K562 (cell line): ENCODE measurements at regions not wholly inside any gene's neighbourhood (a gene's known extent, or its start where the extent isn't known, plus 50 kb on each side); places are given as distances from the start of the nearest gene placed in this dataset.

Experiments
- ATAC-seq: fragments of 200-7000 bp; cut with Tn5 transposase; 3 replicates; pipeline ENCODE4 v1.9.1; 2020; ENCODE audit warnings: moderate library complexity
- BruUV-seq: library from RNA; stranded (reverse); fragments of 400-500 nt; replicated peaks from 2 replicates; lab custom pipeline; 2021; lab: Mats Ljungman, UMichigan
- CTCF ChIA-PET: fragments of 300-600 bp; formaldehyde crosslinking; extraction: SDS; loops from one replicate; lab custom pipeline; 2021; ENCODE audit warnings: low intra/inter-chr PET ratio; lab: Yijun Ruan, JAX
- POLR2A ChIA-PET: fragments of 300-600, 350-650 bp; sonication (Branson Sonifier 250); formaldehyde crosslinking; extraction: SDS; loops from one replicate; lab custom pipeline; 2021; ENCODE audit warnings: antibody characterized with exemption, inconsistent platforms; lab: Yijun Ruan, JAX
- DNase-seq, 4 experiments: peaks; one replicate each; pipeline versions ENCODE4 v3.0.0 to v3.0.0-alpha.2; 2011 to 2018; ENCODE audit warnings: low spot score in 3 of 4, mixed read lengths in 3 of 4; ENCODE audit errors: extremely low read depth in 1 of 4
- FAIRE-seq: peaks from 2 replicates; lab custom pipeline; 2011; peaks lifted over from hg19 to GRCh38; lab: Jason Lieb, UNC
- H2AFZ ChIP-seq: 2 replicates; pipeline ENCODE4 v1.6.0; 2011; ENCODE audit warnings: low read depth, low read length, control low read depth, inconsistent platforms
- H3K27ac ChIP-seq: fragments of 200-600 bp; 3 replicates; pipeline ENCODE4 v1.8.0; 2011; ENCODE audit warnings: low read depth, mild to moderate bottlenecking, control low read depth, inconsistent platforms, low read length, moderate library complexity, mixed read lengths; ENCODE audit errors: extremely low read depth
- H3K27me3 ChIP-seq, 2 experiments: fragments of 300-600 bp in 1 of 2; 2 replicates in 1 of 2; 3 replicates in 1 of 2; pipeline versions ENCODE4 v1.6.0 to v1.8.0; 2011; ENCODE audit warnings: inconsistent platforms in 2 of 2, low read length in 2 of 2, mild to moderate bottlenecking in 1 of 2, mixed read lengths in 1 of 2, moderate library complexity in 1 of 2; ENCODE audit not compliant: control insufficient read depth in 2 of 2, insufficient read depth in 2 of 2
- H3K36me3 ChIP-seq: fragments of 300-600 bp; 3 replicates; pipeline ENCODE4 v1.8.0; 2011; ENCODE audit warnings: mild to moderate bottlenecking, low read length, inconsistent platforms; ENCODE audit not compliant: control insufficient read depth, insufficient read depth
- H3K4me1 ChIP-seq, 2 experiments: fragments of 200-600 bp in 1 of 2; replicated peaks in 1 of 2; 2 replicates in 1 of 2; 3 replicates in 1 of 2; pipeline versions ENCODE4 v1.5.1 to v1.8.0; 2011; ENCODE audit warnings: inconsistent platforms in 2 of 2, low read length in 2 of 2, mild to moderate bottlenecking in 1 of 2, mixed read lengths in 1 of 2, moderate library complexity in 1 of 2; ENCODE audit not compliant: control insufficient read depth in 2 of 2, insufficient read depth in 2 of 2
- H3K4me2 ChIP-seq: 2 replicates; pipeline ENCODE4 v1.6.1; 2011; ENCODE audit warnings: low read length, control low read depth, inconsistent platforms, mixed read lengths; ENCODE audit not compliant: insufficient read depth
- H3K4me3 ChIP-seq: fragments of 200-600 bp; sonication (generic), shearing (Covaris generic); 2 replicates; pipeline ENCODE4 v1.5.1; 2016; ENCODE audit warnings: control low read depth, inconsistent platforms
- H3K79me2 ChIP-seq: fragments of 200-600 bp; 3 replicates; pipeline ENCODE4 v1.8.0; 2011; ENCODE audit warnings: low read length, inconsistent platforms; ENCODE audit not compliant: control insufficient read depth, insufficient read depth
- H3K9ac ChIP-seq, 2 experiments: 2 replicates each; pipeline versions ENCODE4 v1.6.0 to v1.6.1; 2011; ENCODE audit warnings: low read depth in 2 of 2, low read length in 2 of 2, control low read depth in 1 of 2, inconsistent platforms in 1 of 2, mild to moderate bottlenecking in 1 of 2, mixed read lengths in 1 of 2; ENCODE audit not compliant: insufficient read depth in 1 of 2
- H3K9me1 ChIP-seq: one replicate; pipeline ENCODE4 v1.6.0; 2011; ENCODE audit warnings: inconsistent platforms, mild to moderate bottlenecking, low read length, moderate library complexity; ENCODE audit not compliant: control insufficient read depth, insufficient read depth
- H3K9me3 ChIP-seq: replicated peaks from 2 replicates; pipeline ENCODE4 v1.5.1; 2011; ENCODE audit warnings: low read depth, low read length, inconsistent platforms; ENCODE audit not compliant: control insufficient read depth, insufficient read depth
- H4K20me1 ChIP-seq: replicated peaks from 2 replicates; pipeline ENCODE4 v1.6.1; 2011; ENCODE audit warnings: low read length, inconsistent platforms, mixed read lengths; ENCODE audit not compliant: control insufficient read depth, insufficient read depth
- BDP1 ChIP-seq: IDR thresholded peaks from 3 replicates; pipeline ENCODE4 v1.6.1; 2011; ENCODE audit not compliant: insufficient read length, insufficient read depth
- DIDO1 ChIP-seq: fragments of 450-650 bp; IDR thresholded peaks from 2 replicates; pipeline ENCODE4 v1.6.1; 2016; ENCODE audit warnings: low read depth, missing biosample characterization, missing genetic modification characterization
- FOXM1 ChIP-seq, 2 experiments: fragments of 450-650 bp in 1 of 2; sonication (generic) in 1 of 2; formaldehyde crosslinking in 1 of 2; IDR thresholded peaks; 2 replicates each; pipeline versions ENCODE4 v1.6.1 to v1.9.0; 2017 to 2022; ENCODE audit warnings: low read depth in 2 of 2, mild to moderate bottlenecking in 2 of 2, missing genetic modification reagents in 1 of 2, moderate library complexity in 1 of 2
- HCFC1 ChIP-seq: IDR thresholded peaks from 2 replicates; pipeline ENCODE4 v1.6.1; 2012; ENCODE audit warnings: low read depth, low read length, improper control_type of control experiment
- KAT8 ChIP-seq: fragments of 450-650 bp; IDR thresholded peaks from 2 replicates; pipeline ENCODE4 v1.6.1; 2016; ENCODE audit warnings: low read depth, mild to moderate bottlenecking
- RFX1 ChIP-seq: fragments of 450-650 bp; IDR thresholded peaks from 2 replicates; pipeline ENCODE4 v1.6.1; 2016; ENCODE audit warnings: mild to moderate bottlenecking, moderate library complexity
- SIN3A ChIP-seq, 2 experiments: fragments of 150-350 bp in 1 of 2; IDR thresholded peaks; 2 replicates each; pipeline ENCODE4 v1.6.1; 2011 to 2016; ENCODE audit warnings: borderline replicate concordance in 2 of 2, low read depth in 2 of 2, low read length in 2 of 2, mild to moderate bottlenecking in 2 of 2, moderate library complexity in 2 of 2; ENCODE audit not compliant: control insufficient read depth in 1 of 2
- SMARCC2 ChIP-seq: fragments of 450-650 bp; IDR thresholded peaks from 2 replicates; pipeline ENCODE4 v1.6.1; 2017; ENCODE audit warnings: antibody characterized with exemption, moderate library complexity, mild to moderate bottlenecking, low read depth
- STAT5A ChIP-seq: IDR thresholded peaks from 2 replicates; pipeline ENCODE4 v1.6.1; 2012; ENCODE audit warnings: low read length, inconsistent platforms, borderline replicate concordance
- ZEB2 ChIP-seq: fragments of 450-650 bp; IDR thresholded peaks from 2 replicates; pipeline ENCODE4 v1.6.1; 2016
- ZNF24 ChIP-seq: fragments of 450-650 bp; IDR thresholded peaks from 2 replicates; pipeline ENCODE4 v1.6.1; 2016
- ZNF77 ChIP-seq: fragments of 250-450 bp; sonication (Bioruptor Pico); IDR thresholded peaks from 2 replicates; pipeline ENCODE4 v1.5.0; 2020
- WGBS: fragments of 100-300 bp; shearing (Covaris generic); methylation state at CpG from one replicate; pipeline ENCODE4 v1.1.6; 2016; ENCODE audit warnings: low coverage, mixed read lengths; ENCODE audit not compliant: insufficient coverage; ENCODE audit errors: missing lambda C conversion rate; 5-methylcytosine and 5-hydroxymethylcytosine counted together
- in situ Hi-C: fragments of 300-500 bp; cut with MboI; formaldehyde crosslinking; loops from 4 replicates; pipeline ENCODE4 v1.15.0; 2018; ENCODE audit warnings: inconsistent platforms, mixed read lengths
- intact Hi-C: fragments of 100-400 bp; cut with micrococcal nuclease; formaldehyde crosslinking; loops from 2 replicates; pipeline ENCODE4 v1.14.2; 2022
- TF ChIP-seq, protein P1 (sequence below): fragments of 450-650 bp; formaldehyde crosslinking; IDR thresholded peaks from 2 replicates; pipeline ENCODE4 v1.4.0; 2022; ENCODE audit warnings: mild to moderate bottlenecking, moderate library complexity
- TF ChIP-seq, protein P2 (sequence below): fragments of 250-450 bp; sonication (Bioruptor Pico); IDR thresholded peaks from 2 replicates; pipeline ENCODE4 v1.5.0; 2021; ENCODE audit warnings: mild to moderate bottlenecking, borderline replicate concordance
- TF ChIP-seq, protein P3 (sequence below): fragments of 250-450 bp; sonication (Bioruptor Pico); IDR thresholded peaks from 2 replicates; pipeline ENCODE4 v1.9.0; 2021; ENCODE audit warnings: mild to moderate bottlenecking, inconsistent platforms
- TF ChIP-seq, protein P4 (sequence below): fragments of 250-450 bp; sonication (Bioruptor Pico); IDR thresholded peaks from 2 replicates; pipeline ENCODE4 v1.4.0; 2020; ENCODE audit warnings: mild to moderate bottlenecking, moderate library complexity

DNA sequence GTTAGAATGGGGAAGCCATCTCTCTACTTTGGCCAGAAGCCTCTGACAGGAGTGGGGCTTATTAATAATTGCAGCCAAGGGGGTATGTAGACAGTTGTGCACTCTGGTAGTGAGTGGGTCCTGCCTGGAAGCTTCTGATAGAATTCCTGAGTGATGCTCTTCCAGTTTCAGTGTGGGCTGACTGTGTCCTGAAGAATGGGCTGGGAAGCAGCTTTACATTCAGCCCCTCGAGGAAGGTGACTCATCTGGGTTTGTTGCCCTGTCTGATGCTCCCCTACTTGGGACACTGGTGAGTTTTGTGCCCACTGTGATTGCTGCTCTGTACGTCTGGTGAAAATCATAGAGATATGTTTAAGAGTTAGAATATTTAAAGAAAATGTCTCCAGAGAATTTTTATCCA lies 444.7 kb upstream of the RBMS3 start:
- no TSS peak for BruUV-seq

More for the DNA sequence above, 444.7 kb upstream of the RBMS3 start:
- Histone ChIP-seq H3K79me2 (no peaks in the 10 kb centered on the region), H3K27ac (no peak overlapping the region), H3K27me3 (no peaks in the 10 kb centered on the region), H3K9me1 (no peaks in the 10 kb centered on the region), H3K9ac (no peak overlapping the region), H3K4me1 (no peaks in the 10 kb centered on the region), H3K4me2 (no peak overlapping the region), H3K9me3 (no peaks in the 10 kb centered on the region; the same call in 1 of the 2 replicates), H2AFZ (no peak overlapping the region), H3K36me3 (no peaks in the 10 kb centered on the region), H4K20me1 (no peaks in the 10 kb centered on the region), H3K4me3 (no peak overlapping the region)
- CTCF ChIA-PET = no interaction called here
- 3% methylated on average over 2 of the region's 2 CpGs for WGBS
- TF ChIP-seq, protein P1, sequence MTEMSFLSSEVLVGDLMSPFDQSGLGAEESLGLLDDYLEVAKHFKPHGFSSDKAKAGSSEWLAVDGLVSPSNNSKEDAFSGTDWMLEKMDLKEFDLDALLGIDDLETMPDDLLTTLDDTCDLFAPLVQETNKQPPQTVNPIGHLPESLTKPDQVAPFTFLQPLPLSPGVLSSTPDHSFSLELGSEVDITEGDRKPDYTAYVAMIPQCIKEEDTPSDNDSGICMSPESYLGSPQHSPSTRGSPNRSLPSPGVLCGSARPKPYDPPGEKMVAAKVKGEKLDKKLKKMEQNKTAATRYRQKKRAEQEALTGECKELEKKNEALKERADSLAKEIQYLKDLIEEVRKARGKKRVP (CRISPR knock-in tag) = no peak
- TF ChIP-seq STAT5A (no peak), HCFC1 (no peak), ZEB2 (no peak), DIDO1 (tag) (no peak), FOXM1 (IDR thresholded peaks at IDR 0.05; ENCODE audit: low read depth) (no peak), FOXM1 (CRISPR knock-in tag; IDR thresholded peaks at IDR 0.05; ENCODE audit: low read depth) (no peak), RFX1 (no peak), KAT8 (no peak), BDP1 (no peak), ZNF24 (no peak), SIN3A (IDR thresholded peaks at IDR 0.05; ENCODE audit: borderline replicate concordance in 2 of 2, control insufficient read depth in 1 of 2, low read depth in 2 of 2, low read length in 2 of 2) (no peak), ZNF77 (CRISPR knock-in tag) (no peak), SMARCC2 (no peak)
- TF ChIP-seq, protein P2, sequence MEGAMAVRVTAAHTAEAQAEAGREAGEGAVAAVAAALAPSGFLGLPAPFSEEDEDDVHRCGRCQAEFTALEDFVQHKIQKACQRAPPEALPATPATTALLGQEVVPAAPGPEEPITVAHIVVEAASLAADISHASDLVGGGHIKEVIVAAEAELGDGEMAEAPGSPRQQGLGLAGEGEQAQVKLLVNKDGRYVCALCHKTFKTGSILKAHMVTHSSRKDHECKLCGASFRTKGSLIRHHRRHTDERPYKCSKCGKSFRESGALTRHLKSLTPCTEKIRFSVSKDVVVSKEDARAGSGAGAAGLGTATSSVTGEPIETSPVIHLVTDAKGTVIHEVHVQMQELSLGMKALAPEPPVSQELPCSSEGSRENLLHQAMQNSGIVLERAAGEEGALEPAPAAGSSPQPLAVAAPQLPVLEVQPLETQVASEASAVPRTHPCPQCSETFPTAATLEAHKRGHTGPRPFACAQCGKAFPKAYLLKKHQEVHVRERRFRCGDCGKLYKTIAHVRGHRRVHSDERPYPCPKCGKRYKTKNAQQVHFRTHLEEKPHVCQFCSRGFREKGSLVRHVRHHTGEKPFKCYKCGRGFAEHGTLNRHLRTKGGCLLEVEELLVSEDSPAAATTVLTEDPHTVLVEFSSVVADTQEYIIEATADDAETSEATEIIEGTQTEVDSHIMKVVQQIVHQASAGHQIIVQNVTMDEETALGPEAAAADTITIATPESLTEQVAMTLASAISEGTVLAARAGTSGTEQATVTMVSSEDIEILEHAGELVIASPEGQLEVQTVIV (CRISPR knock-in tag) = no peak
- TF ChIP-seq, protein P3, sequence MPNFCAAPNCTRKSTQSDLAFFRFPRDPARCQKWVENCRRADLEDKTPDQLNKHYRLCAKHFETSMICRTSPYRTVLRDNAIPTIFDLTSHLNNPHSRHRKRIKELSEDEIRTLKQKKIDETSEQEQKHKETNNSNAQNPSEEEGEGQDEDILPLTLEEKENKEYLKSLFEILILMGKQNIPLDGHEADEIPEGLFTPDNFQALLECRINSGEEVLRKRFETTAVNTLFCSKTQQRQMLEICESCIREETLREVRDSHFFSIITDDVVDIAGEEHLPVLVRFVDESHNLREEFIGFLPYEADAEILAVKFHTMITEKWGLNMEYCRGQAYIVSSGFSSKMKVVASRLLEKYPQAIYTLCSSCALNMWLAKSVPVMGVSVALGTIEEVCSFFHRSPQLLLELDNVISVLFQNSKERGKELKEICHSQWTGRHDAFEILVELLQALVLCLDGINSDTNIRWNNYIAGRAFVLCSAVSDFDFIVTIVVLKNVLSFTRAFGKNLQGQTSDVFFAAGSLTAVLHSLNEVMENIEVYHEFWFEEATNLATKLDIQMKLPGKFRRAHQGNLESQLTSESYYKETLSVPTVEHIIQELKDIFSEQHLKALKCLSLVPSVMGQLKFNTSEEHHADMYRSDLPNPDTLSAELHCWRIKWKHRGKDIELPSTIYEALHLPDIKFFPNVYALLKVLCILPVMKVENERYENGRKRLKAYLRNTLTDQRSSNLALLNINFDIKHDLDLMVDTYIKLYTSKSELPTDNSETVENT (CRISPR knock-in tag) = no peak
- TF ChIP-seq, protein P4, sequence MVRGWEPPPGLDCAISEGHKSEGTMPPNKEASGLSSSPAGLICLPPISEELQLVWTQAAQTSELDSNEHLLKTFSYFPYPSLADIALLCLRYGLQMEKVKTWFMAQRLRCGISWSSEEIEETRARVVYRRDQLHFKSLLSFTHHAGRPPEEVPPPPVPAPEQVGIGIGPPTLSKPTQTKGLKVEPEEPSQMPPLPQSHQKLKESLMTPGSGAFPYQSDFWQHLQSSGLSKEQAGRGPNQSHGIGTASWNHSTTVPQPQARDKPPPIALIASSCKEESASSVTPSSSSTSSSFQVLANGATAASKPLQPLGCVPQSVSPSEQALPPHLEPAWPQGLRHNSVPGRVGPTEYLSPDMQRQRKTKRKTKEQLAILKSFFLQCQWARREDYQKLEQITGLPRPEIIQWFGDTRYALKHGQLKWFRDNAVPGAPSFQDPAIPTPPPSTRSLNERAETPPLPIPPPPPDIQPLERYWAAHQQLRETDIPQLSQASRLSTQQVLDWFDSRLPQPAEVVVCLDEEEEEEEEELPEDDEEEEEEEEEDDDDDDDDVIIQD = no peak
- POLR2A ChIA-PET = no interaction called here
- intact Hi-C loops = no loop called here
- no peak for DNase-seq
- no peak for FAIRE-seq
- ATAC-seq = no peak
- in situ Hi-C loops = no loop called here
